ENCODE measurements at regions not wholly inside any gene's neighbourhood (a gene's known extent, or its start where the extent isn't known, plus 50 kb on each side); places are given as distances from the start of the nearest gene placed in this dataset.

- H3K27ac ChIP-seq: no peak overlapping the region
- ChIA-PET POLR2A (ENCODE audit: low non-redundant PET) (no interaction called here), CTCF (no interaction called here)
- DNase-seq (ENCODE audit: low spot score): no peak
- no peak for TF ChIP-seq CTCF (conservative IDR thresholded peaks at IDR 0.05; ENCODE audit: low read depth)
Measured at GRCh38 chr2:150178591-150178990, 308.9 kb downstream of the RND3 start.

- no peak overlapping the region for H3K27ac ChIP-seq
- no peak for DNase-seq (ENCODE audit: low spot score)
- TF ChIP-seq CTCF (conservative IDR thresholded peaks at IDR 0.05; ENCODE audit: low read depth): no peak
- CTCF ChIA-PET: no interaction called here
- POLR2A ChIA-PET (ENCODE audit: low non-redundant PET): no interaction called here
Measured at GRCh38 chr2:150174971-150175421, 312.5 kb downstream of the RND3 start.

- TF ChIP-seq CTCF (conservative IDR thresholded peaks at IDR 0.05; ENCODE audit: low read depth): no peak
- ChIA-PET CTCF (no interaction called here), POLR2A (ENCODE audit: low non-redundant PET) (no interaction called here)
- no peak overlapping the region for H3K27ac ChIP-seq
- DNase-seq (ENCODE audit: low spot score): no peak
Measured at GRCh38 chr2:150174056-150174805, 313.2 kb downstream of the RND3 start.

GRCh38 chr2:150171065-150171548 is 316.4 kb downstream of the RND3 start:
- no peak for TF ChIP-seq CTCF (conservative IDR thresholded peaks at IDR 0.05; ENCODE audit: low read depth)

GRCh38 chr2:150169237-150169629 is 318.2 kb downstream of the RND3 start:
- ChIA-PET CTCF (no interaction called here), POLR2A (ENCODE audit: low non-redundant PET) (no interaction called here)
- no peak overlapping the region for H3K27ac ChIP-seq
- no peak for TF ChIP-seq CTCF (conservative IDR thresholded peaks at IDR 0.05; ENCODE audit: low read depth)
- DNase-seq (ENCODE audit: low spot score): no peak

More at GRCh38 chr2:150171065-150171548, 316.4 kb downstream of the RND3 start:
- DNase-seq (ENCODE audit: low spot score): no peak
- POLR2A ChIA-PET (ENCODE audit: low non-redundant PET): no interaction called here
- no peak overlapping the region for H3K27ac ChIP-seq
- CTCF ChIA-PET: interaction anchor here (0.6 kb wide), 1 partner anchor 479 kb away, joined by 3 read pairs; no protein-coding TSS in a partner anchor

- POLR2A ChIA-PET (ENCODE audit: low non-redundant PET): no interaction called here
- no peak overlapping the region for H3K27ac ChIP-seq
- no peak for DNase-seq (ENCODE audit: low spot score)
- no peak for TF ChIP-seq CTCF (conservative IDR thresholded peaks at IDR 0.05; ENCODE audit: low read depth)
- CTCF ChIA-PET: interaction anchor here (0.6 kb wide), 1 partner anchor 631 kb away, joined by 3 read pairs; no protein-coding TSS in a partner anchor
Measured at GRCh38 chr2:150168595-150169236, 318.8 kb downstream of the RND3 start.

All from RWPE1 (cell line).